SW 1271 (cell line): ENCODE measurements at regions not wholly inside any gene's neighbourhood (a gene's known extent, or its start where the extent isn't known, plus 50 kb on each side); places are given as distances from the start of the nearest gene placed in this dataset.
"Not testable (repeated sequence)": the region's sequence is repeated elsewhere in the genome, so short reads cannot be mapped to it uniquely, and the experiment has no call there.

ENCODE experiments used
- DNase-seq, 2 experiments: peaks; one replicate each; lab custom pipeline; 2025; lab: John Stamatoyannopoulos, UW

- no peak for DNase-seq
Measured at GRCh38 chr3:173216063-173216462, 75.0 kb upstream of the SPATA16 start.

- no peak for DNase-seq
Measured at GRCh38 chr3:173214576-173214975, 73.5 kb upstream of the SPATA16 start.

- no peak for DNase-seq
Measured at GRCh38 chr3:173199568-173199967, 58.5 kb upstream of the SPATA16 start.

GRCh38 chr3:173194868-173195267 lies 53.8 kb upstream of the SPATA16 start:
- not testable (repeated sequence) for DNase-seq

GRCh38 chr3:173191611-173192010 lies 50.6 kb upstream of the SPATA16 start:
- DNase-seq: no peak
